Caco-2 (cell line): ENCODE measurements at regions not wholly inside any gene's neighbourhood (a gene's known extent, or its start where the extent isn't known, plus 50 kb on each side); places are given as distances from the start of the nearest gene placed in this dataset.

Experiments used
- BruUV-seq: library from RNA; stranded (reverse); fragments of 400-500 nt; replicated peaks from 2 replicates; lab custom pipeline; 2021; lab: Mats Ljungman, UMichigan
- CTCF ChIA-PET: fragments of 300-600 bp; sonication (Branson Sonifier 250); formaldehyde crosslinking; loops from one replicate; lab custom pipeline; 2022; ENCODE audit warnings: antibody characterized with exemption; lab: Charles Lee
- POLR2A ChIA-PET: fragments of 300-600 bp; sonication (Branson Sonifier 250); formaldehyde crosslinking; loops from one replicate; lab custom pipeline; 2022; ENCODE audit warnings: antibody characterized with exemption; lab: Charles Lee
- DNase-seq, 2 experiments: peaks; one replicate each; pipeline versions ENCODE4 v3.0.0 to v3.0.0-alpha.2; 2020 to 2022
- H3K27me3 ChIP-seq: replicated peaks from 2 replicates; pipeline ENCODE4 v1.6.0; 2011; ENCODE audit warnings: low read length; ENCODE audit not compliant: control insufficient read depth, insufficient read depth
- H3K36me3 ChIP-seq: 2 replicates; pipeline ENCODE4 v1.5.1; 2011; ENCODE audit warnings: low read length; ENCODE audit not compliant: control insufficient read depth, insufficient read depth
- H3K4me1 ChIP-seq: fragments of 250-450 bp; sonication (Bioruptor Pico); 2 replicates; pipeline ENCODE4 v1.5.1; 2020; ENCODE audit warnings: mild to moderate bottlenecking
- H3K4me3 ChIP-seq: 2 replicates; pipeline ENCODE4 v1.5.1; 2011; ENCODE audit warnings: low read depth, mild to moderate bottlenecking, control low read depth, low read length
- H3K9me3 ChIP-seq: fragments of 250-450 bp; sonication (Bioruptor Pico); 2 replicates; pipeline ENCODE4 v1.5.1; 2020; ENCODE audit warnings: mild to moderate bottlenecking, moderate library complexity
- H3K27ac Mint-ChIP-seq: one replicate; pipeline ENCODE4 v1.8.0; 2022; ENCODE audit warnings: mixed read lengths; ENCODE audit not compliant: unreplicated experiment
- H3K27me3 Mint-ChIP-seq: one replicate; pipeline ENCODE4 v1.8.0; 2022; ENCODE audit warnings: mixed read lengths; ENCODE audit not compliant: insufficient read depth, unreplicated experiment
- H3K36me3 Mint-ChIP-seq: one replicate; pipeline ENCODE4 v1.8.0; 2022; ENCODE audit warnings: mild to moderate bottlenecking, mixed read lengths; ENCODE audit not compliant: insufficient read depth, unreplicated experiment
- H3K4me1 Mint-ChIP-seq: one replicate; pipeline ENCODE4 v1.8.0; 2022; ENCODE audit warnings: low read depth, mixed read lengths; ENCODE audit not compliant: unreplicated experiment
- H3K4me3 Mint-ChIP-seq: one replicate; pipeline ENCODE4 v1.8.0; 2022; ENCODE audit warnings: mild to moderate bottlenecking, moderate library complexity, mixed read lengths; ENCODE audit not compliant: unreplicated experiment
- H3K9me3 Mint-ChIP-seq: one replicate; pipeline ENCODE4 v1.8.0; 2022; ENCODE audit warnings: mixed read lengths; ENCODE audit not compliant: unreplicated experiment
- CTCF ChIP-seq, 2 experiments: fragments of 200-600 bp in 1 of 2; IDR thresholded peaks; 1 replicate in 1 of 2; 2 replicates in 1 of 2; pipeline versions ENCODE4 v1.5.1 to v1.8.0; 2011 to 2022; ENCODE audit warnings: antibody characterized with exemption in 1 of 2, control low read depth in 1 of 2, inconsistent platforms in 1 of 2, low read depth in 1 of 2, low read length in 1 of 2, mild to moderate bottlenecking in 1 of 2, moderate library complexity in 1 of 2; ENCODE audit not compliant: insufficient read depth in 1 of 2, severe bottlenecking in 1 of 2, unreplicated experiment in 1 of 2
- intact Hi-C: fragments of 100-400 bp; cut with micrococcal nuclease; formaldehyde crosslinking; loops from one replicate; pipeline ENCODE4 v1.10.0; 2022; ENCODE audit not compliant: unreplicated experiment

- no peak for DNase-seq
- no peak for TF ChIP-seq CTCF (IDR thresholded peaks at IDR 0.05; ENCODE audit: insufficient read depth in 1 of 2, low read depth in 1 of 2, low read length in 1 of 2, severe bottlenecking in 1 of 2, unreplicated experiment in 1 of 2)
- Mint-ChIP-seq H3K27ac (no peak overlapping the region), H3K4me3 (no peak overlapping the region), H3K9me3 (no peaks in the 10 kb centered on the region), H3K4me1 (no peaks in the 10 kb centered on the region), H3K27me3 (peaks cover 2% of the 10 kb centered on the region), H3K36me3 (no peaks in the 10 kb centered on the region)
- Histone ChIP-seq H3K27me3 (no peaks in the 10 kb centered on the region), H3K4me1 (no peaks in the 10 kb centered on the region), H3K36me3 (no peaks in the 10 kb centered on the region), H3K4me3 (no peak overlapping the region), H3K9me3 (no peaks in the 10 kb centered on the region)
- BruUV-seq, result no TSS peak
- CTCF ChIA-PET, result no interaction called here
- intact Hi-C loops, result loop anchor here (10.0 kb wide), 1 partner anchor 216 kb away; no protein-coding TSS in a partner anchor
- POLR2A ChIA-PET, result no interaction called here
Observed at GRCh38 chr2:104118889-104119288, 735.0 kb upstream of the POU3F3 start.

- CTCF ChIA-PET, result no interaction called here
- intact Hi-C loops, result no loop called here
Observed at GRCh38 chr2:104120171-104120570, 733.7 kb upstream of the POU3F3 start.

GRCh38 chr2:104125096-104125495 is 728.8 kb upstream of the POU3F3 start:
- intact Hi-C loops, result no loop called here
- H3K36me3 ChIP-seq, result no peaks in the 10 kb centered on the region
- no peak overlapping the region for H3K4me3 ChIP-seq
- CTCF ChIA-PET, result no interaction called here
- H3K4me1 ChIP-seq, result no peaks in the 10 kb centered on the region
- no peaks in the 10 kb centered on the region for H3K4me1 Mint-ChIP-seq
- POLR2A ChIA-PET, result no interaction called here
- no peaks in the 10 kb centered on the region for H3K27me3 ChIP-seq
- H3K27me3 Mint-ChIP-seq, result peaks cover 3% of the 10 kb centered on the region
- DNase-seq, result no peak
- no peak overlapping the region for H3K27ac Mint-ChIP-seq
- no peaks in the 10 kb centered on the region; the same call in 1 of the 2 replicates for H3K9me3 ChIP-seq
- no peaks in the 10 kb centered on the region for H3K36me3 Mint-ChIP-seq
- no TSS peak for BruUV-seq
- no peak overlapping the region for H3K4me3 Mint-ChIP-seq
- TF ChIP-seq CTCF (IDR thresholded peaks at IDR 0.05; ENCODE audit: insufficient read depth in 1 of 2, low read depth in 1 of 2, low read length in 1 of 2, severe bottlenecking in 1 of 2, unreplicated experiment in 1 of 2), result no peak
- H3K9me3 Mint-ChIP-seq, result no peaks in the 10 kb centered on the region

More at GRCh38 chr2:104120171-104120570, 733.7 kb upstream of the POU3F3 start:
- H3K4me1 Mint-ChIP-seq, result no peaks in the 10 kb centered on the region
- DNase-seq, result no peak
- Histone ChIP-seq H3K4me3 (no peak overlapping the region), H3K4me1 (no peaks in the 10 kb centered on the region), H3K27me3 (no peaks in the 10 kb centered on the region), H3K36me3 (no peaks in the 10 kb centered on the region), H3K9me3 (no peaks in the 10 kb centered on the region)
- BruUV-seq, result no TSS peak
- TF ChIP-seq CTCF (IDR thresholded peaks at IDR 0.05; ENCODE audit: insufficient read depth in 1 of 2, low read depth in 1 of 2, low read length in 1 of 2, severe bottlenecking in 1 of 2, unreplicated experiment in 1 of 2), result no peak
- no peak overlapping the region for H3K27ac Mint-ChIP-seq
- POLR2A ChIA-PET, result no interaction called here
- H3K36me3 Mint-ChIP-seq, result no peaks in the 10 kb centered on the region
- no peaks in the 10 kb centered on the region for H3K9me3 Mint-ChIP-seq
- no peak overlapping the region for H3K4me3 Mint-ChIP-seq
- H3K27me3 Mint-ChIP-seq, result peaks cover 2% of the 10 kb centered on the region
